GM19395 (cell line): ENCODE measurements at regions not wholly inside any gene's neighbourhood (a gene's known extent, or its start where the extent isn't known, plus 50 kb on each side); places are given as distances from the start of the nearest gene placed in this dataset.

Source experiments
- ATAC-seq: cut with Tn5 transposase; IDR thresholded peaks from one replicate; pipeline ENCODE4 v1.9.1; 2021; ENCODE audit warnings: mild to moderate bottlenecking, moderate library complexity; ENCODE audit not compliant: unreplicated experiment

DNA sequence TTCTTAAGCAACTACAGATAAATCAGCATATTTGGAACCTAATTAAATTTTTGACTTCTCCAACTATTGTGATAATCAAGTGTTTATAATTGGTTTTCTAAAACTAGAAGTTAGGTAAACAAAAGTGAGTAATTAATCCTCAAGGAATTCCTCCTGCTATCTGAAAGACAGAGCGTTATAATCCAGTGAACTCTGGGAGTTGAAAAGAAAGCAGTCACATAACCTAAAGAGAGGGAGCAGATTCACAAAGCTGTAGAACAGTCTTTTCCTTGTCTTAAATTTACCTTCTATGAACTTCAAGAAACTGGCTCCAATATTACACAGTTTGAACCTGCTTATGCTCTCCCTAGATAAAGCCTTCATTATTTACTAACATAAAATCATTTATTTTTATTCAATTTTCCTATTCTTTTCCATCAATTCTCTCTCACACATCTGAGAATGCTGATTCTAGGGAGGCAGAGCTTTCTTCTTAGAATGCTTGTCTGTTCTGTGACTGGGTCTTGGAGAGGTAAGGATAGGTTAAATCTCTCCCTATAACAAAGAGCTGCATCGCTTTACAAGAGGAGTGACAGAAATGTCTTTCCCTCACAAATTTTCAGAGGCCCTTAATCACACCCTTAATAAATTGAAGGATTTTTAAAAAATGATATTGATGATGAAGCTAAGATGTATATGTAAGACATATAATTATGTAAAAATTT is 132.8 kb downstream of the TUSC7 start:
- ATAC-seq, result no peak

DNA sequence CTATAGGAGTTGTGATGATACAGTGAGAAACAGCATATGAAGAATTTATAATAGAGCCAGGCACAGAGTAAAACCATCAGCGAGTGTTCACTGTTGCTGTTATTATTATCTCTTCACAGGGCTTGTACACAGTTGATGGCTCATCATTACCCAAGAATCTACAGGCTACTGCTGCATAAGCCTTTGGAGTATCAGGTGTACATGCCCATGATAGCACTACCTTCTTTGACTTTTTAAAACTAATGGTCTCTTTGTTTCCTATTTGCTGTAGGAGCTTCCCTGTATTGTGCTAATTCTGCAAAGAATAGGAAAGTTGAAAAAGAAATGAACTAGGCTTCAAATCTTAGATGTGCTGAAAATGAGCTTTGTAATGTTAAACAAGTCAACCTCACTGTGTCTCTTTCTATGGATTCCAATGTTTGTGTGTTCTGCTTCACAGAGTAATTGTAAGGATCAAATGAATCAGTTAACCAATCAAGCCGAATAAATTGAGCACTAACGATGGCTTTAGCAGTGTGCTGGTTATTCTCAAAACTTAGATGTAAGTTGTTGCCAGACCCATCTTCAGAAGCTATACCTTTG is 138.8 kb downstream of the TUSC7 start:
- no peak for ATAC-seq

DNA sequence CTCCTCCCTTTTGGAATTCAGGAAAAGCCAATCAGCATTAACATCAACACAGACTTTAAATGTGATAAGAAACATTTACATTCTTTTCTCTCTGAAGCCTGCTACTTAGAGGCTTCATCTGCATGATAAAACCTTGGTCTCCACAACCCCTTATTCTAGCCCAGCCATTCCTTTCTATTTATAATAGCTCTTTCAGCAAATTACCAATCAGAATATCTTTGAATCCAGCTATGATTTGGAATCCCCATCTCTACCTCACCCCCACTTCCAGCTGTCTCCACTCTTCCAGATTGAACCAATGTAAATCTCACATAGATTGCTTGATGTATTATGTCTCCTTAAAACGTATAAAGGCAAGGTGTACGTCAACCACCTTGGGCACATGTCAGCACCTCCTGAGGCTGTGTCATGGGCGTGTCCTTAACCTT is 139.7 kb downstream of the TUSC7 start:
- no peak for ATAC-seq

DNA sequence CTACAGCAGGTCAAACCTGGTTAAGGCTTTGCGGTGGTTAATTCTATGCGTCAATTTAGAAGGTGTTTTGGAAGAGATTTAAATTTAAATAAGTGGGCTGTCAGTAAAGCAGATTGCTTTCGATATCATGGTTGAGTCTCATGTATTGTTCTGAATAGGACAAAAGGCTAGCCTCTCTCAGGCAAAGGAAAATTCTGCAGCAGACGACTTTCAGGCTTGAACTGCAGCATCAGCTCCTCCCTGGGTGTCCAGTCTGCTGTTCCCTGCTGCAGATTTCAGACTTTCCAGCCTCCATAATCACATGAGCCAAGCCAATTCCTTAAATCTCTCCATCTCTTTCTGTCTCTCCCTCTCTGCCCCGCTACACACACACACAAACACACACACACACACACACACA is 143.2 kb downstream of the TUSC7 start:
- no peak for ATAC-seq

DNA sequence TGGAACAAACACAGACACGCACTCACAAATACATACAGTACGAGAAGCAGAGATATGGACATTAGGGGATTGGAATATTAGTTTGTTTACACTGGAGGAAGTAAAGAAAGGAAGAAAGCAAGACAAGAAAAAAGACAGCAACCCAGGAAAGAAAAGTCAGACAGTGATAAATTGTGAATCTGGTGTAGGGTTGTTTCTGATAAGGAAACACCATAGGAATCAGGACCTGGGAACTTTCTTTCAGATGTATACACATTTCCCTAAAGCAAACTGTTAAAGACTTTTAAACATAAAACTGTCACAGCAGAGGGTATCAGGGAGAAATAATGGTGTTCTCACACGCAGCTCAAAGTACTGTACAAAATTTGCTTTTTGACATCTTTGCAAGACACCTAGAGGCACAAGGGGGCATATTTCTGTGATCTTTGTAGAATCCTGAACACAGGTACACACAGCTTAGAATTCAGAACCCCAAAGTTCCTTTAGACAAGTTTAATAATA is 153.7 kb downstream of the TUSC7 start:
- ATAC-seq, result no peak

DNA sequence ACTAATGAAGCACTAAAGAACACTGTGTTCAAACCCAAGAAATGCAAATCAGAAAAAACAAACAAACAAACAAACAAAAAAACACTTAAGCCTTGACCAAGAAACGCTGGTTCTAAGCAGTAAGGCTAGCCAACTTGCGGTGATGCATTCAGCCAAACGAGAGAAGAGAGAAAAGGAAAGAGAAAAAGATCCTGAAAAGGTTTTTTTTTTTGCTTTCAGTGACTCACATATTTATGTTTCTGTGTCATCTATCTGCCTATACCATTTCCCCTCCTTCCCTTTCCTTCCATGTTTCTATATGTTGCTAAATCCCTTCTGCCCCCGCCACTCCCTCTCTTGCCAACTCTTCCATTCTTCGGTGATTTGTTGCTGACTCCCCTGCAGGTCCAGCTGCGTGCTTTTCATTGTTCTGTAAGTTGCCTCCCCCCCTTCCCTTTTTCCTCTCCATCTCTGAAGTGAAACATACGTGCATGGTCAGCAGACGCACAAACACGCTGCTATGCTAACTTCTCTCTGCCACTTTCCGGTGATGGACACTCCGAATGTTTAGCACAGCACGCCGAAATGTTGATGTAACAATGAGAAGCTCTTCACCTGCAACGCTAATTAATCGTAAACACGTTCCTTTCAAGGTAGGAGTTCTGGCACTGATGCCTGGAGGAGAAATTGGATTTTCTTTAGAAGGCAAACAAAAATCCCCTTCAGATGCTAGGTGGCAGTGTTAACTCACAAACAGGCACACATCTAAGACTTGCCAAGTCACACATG is 154.4 kb downstream of the TUSC7 start:
- peak; percentile 68 for ATAC-seq

DNA sequence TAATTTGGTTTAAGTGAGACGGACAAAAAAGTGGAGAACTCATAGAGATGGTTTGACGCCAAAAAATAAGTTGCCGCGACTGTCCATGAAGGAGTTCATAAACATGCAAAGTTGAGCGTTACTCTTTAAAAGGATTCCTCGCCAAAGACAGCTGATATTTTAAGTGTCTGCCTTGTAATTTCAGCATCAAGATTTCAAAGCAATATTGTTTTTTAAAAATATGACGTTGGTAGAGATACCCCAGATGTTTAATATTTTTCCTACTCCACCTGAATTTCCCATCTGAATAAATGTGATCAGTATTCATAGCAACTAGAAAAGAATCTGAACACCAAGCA is 155.0 kb downstream of the TUSC7 start:
- ATAC-seq, result no peak

DNA sequence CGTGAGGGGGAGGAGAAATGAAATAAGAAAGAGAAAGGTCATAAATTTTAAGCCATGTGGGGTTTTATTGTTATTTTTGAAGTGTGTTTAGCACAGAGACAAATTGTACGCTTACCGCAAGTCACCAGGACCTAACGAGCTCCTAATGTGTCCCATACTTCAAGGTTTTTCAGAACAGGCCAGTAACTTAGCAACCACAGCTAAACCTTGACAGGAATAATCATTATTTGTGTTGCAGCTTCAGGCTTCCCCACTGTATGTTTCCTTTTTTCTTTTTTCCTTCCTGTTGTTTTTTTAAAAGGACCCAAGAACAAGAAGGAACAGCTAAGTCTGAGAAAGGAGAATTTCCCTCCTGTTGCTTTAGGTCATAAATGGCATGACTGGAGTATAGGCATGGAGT is 160.8 kb downstream of the TUSC7 start:
- ATAC-seq, result no peak

DNA sequence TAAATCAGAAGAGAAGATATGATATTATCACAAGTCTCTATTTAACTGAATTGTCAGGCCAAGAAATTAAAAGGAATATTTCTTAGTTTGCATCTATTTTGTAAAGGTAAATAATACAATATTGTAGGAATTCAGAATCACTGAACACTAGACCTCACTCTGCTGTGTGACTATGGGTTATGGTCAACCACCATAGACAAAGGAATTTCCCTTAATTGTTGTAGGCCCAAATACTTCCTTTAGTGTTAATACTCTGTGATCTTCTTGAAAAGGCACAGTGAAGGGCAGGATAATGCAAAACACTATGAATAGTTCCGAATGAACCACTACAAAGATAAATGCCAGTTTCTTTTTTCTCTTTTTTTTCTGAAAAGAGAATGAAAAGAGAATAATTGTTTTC is 162.3 kb downstream of the TUSC7 start:
- ATAC-seq, result no peak

DNA sequence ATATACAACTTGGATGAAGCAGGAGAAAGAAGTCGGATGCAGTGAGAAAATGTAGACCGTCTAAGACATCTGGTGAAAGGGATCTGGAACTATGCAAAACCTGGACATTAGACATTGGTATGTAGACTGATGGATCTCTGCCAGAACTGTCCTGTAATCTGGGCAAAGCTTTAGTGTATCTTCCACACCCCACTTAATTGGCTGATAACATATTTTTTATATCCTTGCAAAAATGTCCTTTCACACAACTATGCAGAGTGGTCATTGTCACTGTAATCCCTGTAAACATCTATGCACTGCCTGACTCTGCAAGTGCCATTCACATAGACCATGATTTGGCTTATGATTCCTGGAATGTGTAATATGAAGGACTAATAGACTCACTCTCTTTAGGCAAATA is 163.1 kb downstream of the TUSC7 start:
- no peak for ATAC-seq

DNA sequence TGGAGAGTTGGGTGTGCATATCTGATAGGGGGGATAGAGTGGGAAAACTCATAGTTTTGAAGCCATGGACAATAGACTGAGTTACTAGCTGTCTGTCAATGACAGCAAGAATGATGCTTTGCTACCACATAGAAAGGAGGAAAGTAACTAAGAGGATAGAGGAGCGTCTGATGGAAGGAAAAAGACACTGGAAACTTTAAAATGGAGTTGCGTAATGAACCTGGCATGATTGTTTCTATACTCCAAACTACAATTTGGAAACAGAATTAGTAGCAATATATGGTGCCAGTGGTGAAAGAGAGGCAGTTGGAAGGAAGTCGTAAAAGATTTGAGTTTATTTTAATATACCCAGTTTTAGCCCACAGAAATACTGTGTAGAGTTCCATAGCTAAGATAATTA is 163.6 kb downstream of the TUSC7 start:
- ATAC-seq, result no peak

DNA sequence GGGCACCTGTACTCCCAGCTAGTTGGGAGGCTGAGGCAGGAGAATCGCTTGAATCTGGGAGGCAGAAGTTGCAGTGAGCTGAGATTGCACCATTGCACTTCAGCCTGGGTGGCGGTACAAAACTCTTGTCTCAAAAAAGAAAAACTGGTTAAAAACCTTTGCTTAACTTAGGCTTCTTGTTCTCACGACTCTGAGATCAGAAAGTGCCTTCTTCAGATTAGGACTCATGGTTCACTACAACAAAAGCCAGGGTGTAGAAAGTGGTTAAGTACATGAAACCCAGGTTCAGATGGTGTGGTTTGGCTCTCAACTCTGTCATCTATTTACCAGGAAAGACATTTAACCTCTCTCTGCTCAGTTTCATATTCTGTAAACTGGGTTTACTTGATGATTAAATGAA is 168.4 kb downstream of the TUSC7 start:
- ATAC-seq, result peak; percentile 98

DNA sequence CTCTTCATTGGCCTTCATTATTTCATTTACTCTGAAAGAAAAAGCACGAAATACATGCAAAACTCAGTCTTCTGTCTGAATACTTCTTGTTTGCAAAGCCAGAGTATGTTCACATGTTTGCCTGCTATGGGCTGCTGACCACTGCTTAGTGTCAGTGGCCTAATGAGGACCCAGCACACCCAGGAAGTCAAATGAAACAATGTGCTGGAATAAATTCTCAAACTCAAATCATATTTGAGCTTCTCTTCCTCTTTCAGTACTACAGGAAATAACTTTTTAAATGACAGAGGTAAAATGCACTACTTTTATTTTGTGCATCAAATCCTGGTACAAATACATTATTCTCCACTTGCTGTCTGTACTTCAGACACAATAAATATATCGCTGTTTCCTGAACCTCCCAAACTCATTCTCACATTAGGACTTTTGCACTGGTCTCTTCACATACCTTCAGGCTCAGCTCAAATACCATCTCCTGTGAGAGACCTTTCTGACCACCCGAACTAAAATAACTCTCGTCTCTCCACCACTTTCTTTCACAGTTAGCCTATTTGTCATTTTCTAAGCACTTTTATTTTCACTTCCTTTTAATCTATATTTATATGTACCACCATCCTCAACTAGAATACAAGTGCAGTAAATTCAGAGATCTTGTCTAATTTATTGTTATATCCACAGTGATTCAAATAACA is 176.8 kb downstream of the TUSC7 start:
- peak; percentile 95 for ATAC-seq

DNA sequence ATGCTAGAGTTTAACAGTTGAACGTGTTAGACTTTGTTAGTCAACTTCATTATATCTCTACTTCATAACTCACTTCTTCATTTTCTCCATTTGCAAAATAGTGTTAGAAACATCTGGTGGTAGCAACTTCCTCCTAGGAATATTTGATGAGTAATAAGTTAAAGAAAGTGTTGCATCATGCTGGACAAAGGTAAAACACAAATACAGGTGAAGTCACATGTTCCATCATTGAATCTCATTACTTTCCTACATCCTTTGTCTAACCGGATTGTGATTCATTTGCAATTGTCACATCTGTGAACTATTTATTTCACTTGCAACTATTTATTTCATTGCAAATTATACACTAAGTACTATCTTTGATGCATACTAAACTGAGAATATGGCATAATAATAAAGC is 186.5 kb downstream of the TUSC7 start:
- ATAC-seq, result no peak

DNA sequence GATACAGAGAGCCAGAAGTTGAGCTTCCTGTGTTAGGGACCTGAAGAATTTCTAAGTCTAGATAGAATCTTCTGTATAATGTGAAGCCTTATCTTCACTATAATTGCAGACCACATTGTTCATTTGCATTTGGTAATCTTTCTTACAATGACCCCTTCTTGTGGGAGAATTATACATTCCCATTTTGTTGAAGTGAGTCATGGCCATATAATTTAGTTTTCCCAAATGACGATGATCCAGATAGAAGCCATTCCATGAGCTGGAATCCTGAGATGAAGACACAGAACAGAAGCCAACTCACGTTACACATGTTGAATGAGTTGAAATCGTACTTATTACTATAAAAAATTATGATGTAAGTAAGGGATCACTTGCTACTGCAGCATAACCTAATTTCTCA is 187.8 kb downstream of the TUSC7 start:
- ATAC-seq, result no peak

DNA sequence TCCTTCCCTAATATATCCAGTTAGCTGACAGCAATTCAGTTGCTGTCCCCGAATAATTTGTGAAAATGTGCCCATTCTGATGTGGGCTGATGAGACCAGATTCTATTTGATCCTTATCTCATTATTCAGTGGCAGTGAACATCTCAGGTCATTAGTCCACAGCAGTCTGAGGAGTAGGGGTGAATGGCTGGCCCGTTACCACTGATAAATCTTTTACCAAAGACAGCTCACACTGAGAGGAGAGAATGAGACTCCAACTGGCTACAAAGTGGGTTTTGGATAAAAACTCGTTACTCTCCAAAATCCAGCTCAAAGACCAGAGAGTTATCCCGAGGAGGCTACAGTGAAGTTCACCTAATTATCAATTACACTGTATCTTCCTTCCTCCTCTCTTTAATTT is 189.7 kb downstream of the TUSC7 start:
- no peak for ATAC-seq

DNA sequence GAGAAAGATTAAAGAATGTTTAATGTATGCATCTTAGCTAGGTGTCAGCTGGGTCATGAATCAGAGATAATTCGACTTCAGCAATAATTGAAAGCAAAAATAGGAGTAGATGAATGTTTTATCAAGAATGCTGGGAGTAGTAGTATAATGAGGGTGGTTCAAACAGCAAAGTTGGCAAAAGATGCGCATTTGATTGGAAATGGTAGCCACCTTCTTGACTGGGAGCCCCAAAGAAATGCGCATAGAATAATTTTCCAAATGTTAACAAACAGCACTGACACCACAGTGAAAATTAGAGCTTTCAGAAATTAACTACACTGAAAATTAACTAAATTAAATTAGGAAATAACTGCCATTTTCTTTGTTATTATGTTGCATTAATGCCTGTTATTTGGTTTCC is 195.8 kb downstream of the TUSC7 start:
- ATAC-seq, result no peak

DNA sequence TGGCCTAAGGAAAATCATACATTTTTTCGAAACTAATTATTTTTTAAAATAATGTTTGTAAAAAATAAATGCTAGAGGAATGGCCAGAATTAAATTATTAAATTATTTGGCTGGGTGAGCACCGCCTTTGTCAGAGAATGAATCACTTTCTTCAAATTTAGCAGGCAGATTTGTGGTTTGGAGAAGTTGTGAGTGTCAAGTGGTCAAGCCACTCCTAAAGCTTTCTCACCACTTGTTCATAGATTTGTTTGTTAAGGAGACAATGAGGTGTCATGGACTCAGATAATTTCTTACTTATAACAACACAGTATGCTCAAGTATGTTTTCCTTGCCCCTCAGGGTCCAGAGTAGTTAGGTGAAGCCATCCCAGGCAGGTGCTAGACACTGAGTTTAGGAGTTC is 196.2 kb downstream of the TUSC7 start:
- no peak for ATAC-seq

DNA sequence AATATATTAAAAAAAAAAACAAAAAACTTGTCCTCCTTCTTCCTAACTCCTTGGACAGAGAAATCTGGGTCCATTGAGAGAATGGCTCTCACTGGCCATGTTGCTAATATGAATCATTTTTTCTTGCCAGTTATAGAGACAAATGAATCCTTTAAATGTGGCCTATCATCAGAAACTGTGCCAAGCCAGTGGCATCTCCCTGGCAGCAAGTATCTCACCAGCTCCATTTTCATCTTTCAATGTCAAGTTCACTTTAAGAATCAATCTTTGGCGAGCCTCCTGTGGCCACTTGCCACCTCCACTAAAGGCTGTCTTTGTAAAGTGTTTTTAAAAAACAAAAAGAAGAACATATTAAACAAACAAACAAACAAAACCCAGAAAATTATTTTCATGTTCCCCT is 202.5 kb downstream of the TUSC7 start:
- no peak for ATAC-seq

DNA sequence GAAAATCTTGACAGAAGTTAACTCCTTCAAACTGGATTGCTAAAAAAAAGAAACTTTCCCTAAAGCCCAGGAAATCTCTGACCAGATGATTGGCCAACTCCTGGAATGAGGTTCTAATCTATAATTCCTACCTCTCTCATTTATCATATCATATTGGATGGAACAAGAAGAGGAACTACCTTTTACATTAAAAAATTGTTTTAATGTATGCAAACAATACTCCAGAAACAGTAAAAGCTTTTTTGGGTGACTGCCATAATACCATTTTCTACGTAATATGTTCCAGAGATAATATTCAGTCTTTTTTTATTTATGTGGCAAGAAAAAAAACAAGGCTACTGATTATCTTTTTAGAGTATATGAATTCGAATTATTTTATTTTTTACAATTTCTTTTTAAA is 204.4 kb downstream of the TUSC7 start:
- ATAC-seq, result no peak

DNA sequence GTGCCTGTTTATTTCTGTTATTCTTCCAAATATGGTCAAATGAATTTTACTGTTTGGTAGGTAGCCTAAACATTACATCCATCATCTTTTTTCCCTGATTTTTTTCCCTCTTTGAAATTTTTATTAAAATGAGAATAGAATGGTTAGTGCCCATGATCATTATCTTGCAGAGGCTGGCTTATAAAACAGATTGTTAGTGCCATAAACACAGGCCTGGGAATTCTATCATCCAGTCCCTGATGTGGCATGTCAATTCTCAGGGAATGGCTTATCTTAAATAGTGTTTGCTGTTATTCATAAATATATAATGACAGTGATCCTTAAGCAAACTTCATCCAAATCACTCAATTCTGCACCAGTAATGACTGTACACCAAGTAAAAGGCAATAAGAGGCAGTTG is 207.3 kb downstream of the TUSC7 start:
- no peak for ATAC-seq
